ENCODE measurements at regions not wholly inside any gene's neighbourhood (a gene's known extent, or its start where the extent isn't known, plus 50 kb on each side); places are given as distances from the start of the nearest gene placed in this dataset.
"Not testable (repeated sequence)": the region's sequence is repeated elsewhere in the genome, so short reads cannot be mapped to it uniquely, and the experiment has no call there.

- TF ChIP-seq POLR2AphosphoS5 (IDR thresholded peaks at IDR 0.05) (no peak), EP300 (IDR thresholded peaks at IDR 0.05; ENCODE audit: low read depth) (no peak), CTCF (IDR thresholded peaks at IDR 0.05) (no peak), POLR2A (IDR thresholded peaks at IDR 0.05) (no peak)
- in situ Hi-C loops (cut with MboI; ENCODE audit: low pct_ligation_motif_present in 1 of 4, low pct_unique_long_range_greater_than_20kb in 1 of 4, low sequenced_read_pairs in 3 of 4) (no loop called here), intact Hi-C loops (cut with DNase I; ENCODE audit: low total_unique reads) (no loop called here)
- Histone ChIP-seq H3K27ac (no peak overlapping the region), H3K4me1 (no peaks in the 10 kb centered on the region), H3K9me3 (no peaks in the 10 kb centered on the region), H3K27me3 (peaks cover 15% of the 10 kb centered on the region), H3K36me3 (no peaks in the 10 kb centered on the region), H3K4me3 (no peak overlapping the region)
- no peak for DNase-seq
- 75 to 83% methylated on average over 2 of the region's 2 CpGs for WGBS, 2 donors (ENCODE audit: low coverage in 1 of 2)
Measured at GRCh38 chr14:106633721-106634120, 1107.3 kb downstream of the TMEM121 start.

GRCh38 chr14:106635569-106635968, 1109.2 kb downstream of the TMEM121 start:
- 42 to 60% methylated on average over 2 to 4 of the region's 4 CpGs for WGBS, 2 donors (ENCODE audit: low coverage in 1 of 2)
- H3K9me3 ChIP-seq, result no peaks in the 10 kb centered on the region
- H3K4me1 ChIP-seq, result no peaks in the 10 kb centered on the region
- intact Hi-C loops (cut with DNase I; ENCODE audit: low total_unique reads) (no loop called here), in situ Hi-C loops (cut with MboI; ENCODE audit: low pct_ligation_motif_present in 1 of 4, low pct_unique_long_range_greater_than_20kb in 1 of 4, low sequenced_read_pairs in 3 of 4) (no loop called here)
- DNase-seq, result no peak
- TF ChIP-seq POLR2AphosphoS5 (IDR thresholded peaks at IDR 0.05) (no peak), EP300 (IDR thresholded peaks at IDR 0.05; ENCODE audit: low read depth) (no peak), CTCF (IDR thresholded peaks at IDR 0.05) (no peak), POLR2A (IDR thresholded peaks at IDR 0.05) (no peak)
- H3K36me3 ChIP-seq, result no peaks in the 10 kb centered on the region
- no peak overlapping the region for H3K4me3 ChIP-seq
- H3K27ac ChIP-seq, result no peak overlapping the region
- H3K27me3 ChIP-seq, result peaks cover 15% of the 10 kb centered on the region

GRCh38 chr14:106638786-106639452, 1112.5 kb downstream of the TMEM121 start:
- WGBS, 2 donors (ENCODE audit: low coverage in 1 of 2), result 34 to 35% methylated on average over 4 to 25 of the region's 25 CpGs
- H3K9me3 ChIP-seq; intact Hi-C loops (cut with DNase I; ENCODE audit: low total_unique reads); H3K4me1 ChIP-seq; H3K27ac ChIP-seq; in situ Hi-C loops (cut with MboI; ENCODE audit: low pct_ligation_motif_present in 1 of 4, low pct_unique_long_range_greater_than_20kb in 1 of 4, low sequenced_read_pairs in 3 of 4); H3K36me3 ChIP-seq; H3K27me3 ChIP-seq; H3K4me3 ChIP-seq: not testable (repeated sequence)
- peak in 3 of 5 experiments; percentile 21 to 53 (median 35) for TF ChIP-seq CTCF (IDR thresholded peaks at IDR 0.05)
- peak; percentile 58 for DNase-seq

- Histone ChIP-seq H3K4me1 (no peaks in the 10 kb centered on the region), H3K9me3 (no peaks in the 10 kb centered on the region), H3K27me3 (no peaks in the 10 kb centered on the region), H3K27ac (no peak overlapping the region), H3K4me3 (no peak overlapping the region), H3K36me3 (no peaks in the 10 kb centered on the region)
- no peak for DNase-seq
- intact Hi-C loops (cut with DNase I; ENCODE audit: low total_unique reads) (no loop called here), in situ Hi-C loops (cut with MboI; ENCODE audit: low pct_ligation_motif_present in 1 of 4, low pct_unique_long_range_greater_than_20kb in 1 of 4, low sequenced_read_pairs in 3 of 4) (no loop called here)
- TF ChIP-seq POLR2AphosphoS5 (IDR thresholded peaks at IDR 0.05) (no peak), EP300 (IDR thresholded peaks at IDR 0.05; ENCODE audit: low read depth) (no peak), CTCF (IDR thresholded peaks at IDR 0.05) (no peak), POLR2A (IDR thresholded peaks at IDR 0.05) (no peak)
- WGBS, 2 donors (ENCODE audit: low coverage in 1 of 2), result 53 to 82% methylated on average over 3 to 7 of the region's 7 CpGs
Measured at GRCh38 chr14:106642090-106642489, 1115.7 kb downstream of the TMEM121 start.

- H3K9me3 ChIP-seq; H3K4me3 ChIP-seq; intact Hi-C loops (cut with DNase I; ENCODE audit: low total_unique reads); DNase-seq; H3K27me3 ChIP-seq; H3K36me3 ChIP-seq; in situ Hi-C loops (cut with MboI; ENCODE audit: low pct_ligation_motif_present in 1 of 4, low pct_unique_long_range_greater_than_20kb in 1 of 4, low sequenced_read_pairs in 3 of 4); H3K4me1 ChIP-seq; H3K27ac ChIP-seq: not testable (repeated sequence)
- WGBS, 2 donors (ENCODE audit: low coverage in 1 of 2), result 85% methylated on average over 6 of the region's 6 CpGs; no CpG with 5 or more reads in 1 of the 2 donors
Measured at GRCh38 chr14:106642971-106643370, 1116.6 kb downstream of the TMEM121 start.

- H3K4me3 ChIP-seq; H3K4me1 ChIP-seq; DNase-seq; H3K27ac ChIP-seq; in situ Hi-C loops (cut with MboI; ENCODE audit: low pct_ligation_motif_present in 1 of 4, low pct_unique_long_range_greater_than_20kb in 1 of 4, low sequenced_read_pairs in 3 of 4); H3K27me3 ChIP-seq; H3K9me3 ChIP-seq; intact Hi-C loops (cut with DNase I; ENCODE audit: low total_unique reads); H3K36me3 ChIP-seq: not testable (repeated sequence)
- 55 to 56% methylated on average over 2 of the region's 2 CpGs for WGBS, 2 donors (ENCODE audit: low coverage in 1 of 2)
Measured at GRCh38 chr14:106648874-106649273, 1122.5 kb downstream of the TMEM121 start.
